ENCODE measurements at regions not wholly inside any gene's neighbourhood (a gene's known extent, or its start where the extent isn't known, plus 50 kb on each side); places are given as distances from the start of the nearest gene placed in this dataset.

DNA sequence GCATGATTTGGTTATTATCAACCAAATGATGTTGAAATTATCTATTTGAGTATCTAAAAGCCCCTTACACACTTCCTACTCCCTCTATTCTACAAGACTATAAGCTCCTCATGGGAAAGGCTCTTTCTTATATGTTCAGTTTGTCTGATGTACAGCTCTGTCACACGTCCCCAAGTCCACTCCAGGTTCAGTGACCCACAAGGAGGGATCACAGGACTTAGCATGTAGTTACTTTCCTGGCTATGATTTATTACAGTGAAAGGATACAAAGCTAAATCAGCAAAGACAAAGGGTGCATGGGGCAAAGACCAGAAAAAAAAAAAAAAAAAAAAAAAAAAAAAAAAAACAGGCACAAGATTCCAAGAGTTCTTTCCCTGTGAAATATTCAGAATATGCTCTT lies 125.6 kb upstream of the TMEM106B start:
- no peak for DNase-seq

DNA sequence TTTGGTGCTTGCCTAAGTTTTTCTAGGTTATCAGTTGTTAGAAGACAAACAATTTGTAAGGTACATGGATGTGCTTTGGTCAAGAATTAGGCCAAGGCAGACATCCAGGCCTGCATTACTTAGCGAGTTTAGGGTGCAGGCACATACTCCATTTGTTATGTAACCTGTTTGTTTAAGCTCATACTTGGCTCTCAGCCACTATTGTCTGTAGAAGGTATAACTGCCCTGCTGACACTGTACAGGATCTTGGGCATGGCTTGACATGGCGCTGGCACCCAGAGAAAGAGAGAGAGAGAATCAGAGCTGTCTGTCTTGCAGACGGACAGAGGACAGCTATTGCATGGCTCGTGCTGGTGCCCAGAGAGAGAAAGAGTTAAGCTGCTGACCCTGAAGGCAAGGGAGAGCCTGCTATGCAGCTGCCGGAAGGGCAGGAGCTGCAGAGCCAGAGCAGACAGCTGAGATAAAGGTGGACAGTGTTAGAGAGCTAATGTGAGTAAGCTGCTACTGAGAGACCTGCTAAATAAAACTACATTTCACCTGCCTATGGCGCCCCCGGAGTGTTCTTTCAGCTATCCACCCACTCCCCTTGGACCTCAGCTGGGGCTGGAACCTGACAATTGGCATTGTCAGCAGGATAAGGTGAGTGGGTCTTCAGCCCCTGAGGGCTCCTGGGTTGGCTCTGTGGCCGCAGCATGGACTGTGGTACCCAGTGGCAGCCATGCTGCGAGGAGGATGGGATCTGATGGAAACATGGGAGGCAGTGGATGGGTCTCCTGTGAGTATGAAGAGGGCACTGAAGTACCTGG lies 120.9 kb upstream of the TMEM106B start:
- DNase-seq = no peak

DNA sequence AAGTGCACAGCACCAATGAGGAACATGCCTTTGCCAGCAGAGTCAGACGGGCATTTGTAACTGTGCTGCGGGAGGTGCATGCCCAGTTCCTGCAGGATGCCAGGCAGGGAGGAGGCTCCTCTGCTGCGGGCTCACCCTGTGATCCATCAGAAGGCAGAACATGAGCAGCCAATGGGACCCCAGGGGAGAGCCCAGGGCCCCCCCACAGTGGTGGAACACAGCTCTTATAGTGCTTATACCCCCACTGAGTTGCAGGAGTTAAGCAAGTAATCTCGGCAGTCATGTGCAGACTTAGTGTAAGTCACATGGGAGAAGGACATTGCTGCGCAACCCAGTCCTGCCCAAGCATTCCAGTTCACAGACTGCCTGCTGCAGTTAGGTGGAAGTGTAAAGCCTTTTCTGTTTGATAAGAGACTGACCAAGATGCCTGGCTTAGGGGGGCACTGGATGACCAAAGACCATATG lies 120.3 kb upstream of the TMEM106B start:
- peak; percentile 25 for DNase-seq

DNA sequence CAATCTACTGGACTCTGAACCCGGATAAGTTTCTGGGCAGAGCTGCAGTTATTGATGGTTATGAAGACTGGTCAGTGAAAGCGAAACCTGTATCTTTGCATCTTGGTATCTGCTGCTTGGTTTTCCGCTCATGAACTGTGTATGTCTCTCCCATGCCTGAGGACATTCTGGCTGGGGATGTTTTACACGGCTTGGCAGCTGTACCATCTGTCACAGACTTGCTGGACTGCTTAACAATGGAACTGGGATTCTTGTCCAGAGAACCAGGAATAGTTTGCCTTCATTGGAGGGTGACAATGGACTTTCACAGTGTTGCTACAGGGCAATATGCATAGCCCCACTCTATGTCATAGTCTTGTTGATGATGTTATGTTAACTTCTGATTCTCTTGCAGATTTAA lies 119.9 kb upstream of the TMEM106B start:
- DNase-seq = no peak

DNA sequence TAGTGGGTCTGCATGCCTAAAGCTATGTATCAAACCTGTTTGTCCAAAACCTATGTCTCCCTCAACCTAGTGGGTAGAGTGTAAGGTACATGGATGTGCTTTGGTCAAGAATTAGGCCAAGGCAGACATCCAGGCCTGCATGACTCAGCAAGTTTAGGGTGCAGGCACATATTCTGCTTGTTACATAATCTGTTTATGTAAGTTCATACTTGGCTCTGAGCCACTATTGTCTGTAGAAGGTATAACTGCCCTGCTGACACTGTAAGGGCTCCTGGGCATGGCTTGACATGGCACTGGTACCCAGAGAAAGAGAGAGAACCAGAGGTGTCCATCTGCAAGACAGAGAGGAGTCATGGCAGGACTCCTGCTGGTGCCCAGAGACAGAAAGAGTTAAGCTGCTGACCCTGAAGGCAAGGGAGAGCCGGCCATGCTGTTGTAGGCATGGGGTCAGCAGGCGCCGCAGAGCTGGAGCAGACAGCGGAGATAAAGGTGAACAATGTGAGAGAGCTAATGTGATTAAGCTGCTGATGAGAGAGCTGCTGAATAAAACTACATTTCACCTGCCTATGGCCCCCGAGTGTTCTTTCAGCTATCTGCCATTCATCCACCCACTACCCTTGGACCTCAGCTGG lies 118.5 kb upstream of the TMEM106B start:
- no peak for DNase-seq

DNA sequence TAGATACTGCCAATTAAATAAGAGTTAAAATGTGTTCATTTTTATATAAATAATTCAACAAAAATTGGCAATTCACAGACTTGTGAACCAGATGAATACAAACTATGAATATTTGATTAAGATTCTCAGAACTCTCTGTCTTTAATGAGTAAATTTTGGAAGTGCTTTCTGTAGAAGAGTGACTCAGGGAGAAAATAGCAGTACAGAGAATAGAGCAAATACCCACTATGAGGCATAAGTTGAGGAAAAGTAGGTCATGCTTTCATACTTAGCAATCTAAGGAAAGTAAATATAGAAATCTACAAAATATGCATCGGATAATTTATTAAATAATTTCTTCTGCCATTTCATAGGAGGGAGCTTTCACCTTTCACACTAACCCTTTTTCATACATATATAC lies 117.7 kb upstream of the TMEM106B start:
- no peak for DNase-seq

DNA sequence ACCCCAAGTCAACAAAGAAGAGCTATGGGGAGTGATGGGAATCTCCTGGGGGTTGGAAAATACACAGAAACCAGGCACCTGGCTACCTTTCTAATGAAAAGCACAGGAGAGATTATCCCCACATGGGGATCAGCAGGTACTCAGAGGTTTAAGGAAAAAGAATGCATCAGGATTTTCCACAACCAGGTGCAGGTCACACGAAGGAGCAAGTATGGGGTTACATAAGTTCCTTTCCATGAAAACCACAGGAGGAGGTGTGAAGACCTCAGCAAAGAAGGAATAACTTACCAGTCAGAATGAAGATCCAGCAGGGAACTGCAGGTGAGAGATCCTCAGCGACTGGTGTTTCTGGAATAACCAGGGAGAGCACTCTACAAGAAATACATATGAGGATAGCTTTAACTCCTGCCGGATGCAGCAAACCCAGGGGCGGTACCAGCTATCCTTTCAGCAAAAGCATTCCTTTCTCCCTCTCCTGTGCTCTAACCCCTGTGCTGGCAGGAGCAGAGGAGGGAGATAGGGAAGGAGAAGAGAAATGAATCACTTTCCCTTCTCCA lies 116.7 kb upstream of the TMEM106B start:
- DNase-seq = no peak

DNA sequence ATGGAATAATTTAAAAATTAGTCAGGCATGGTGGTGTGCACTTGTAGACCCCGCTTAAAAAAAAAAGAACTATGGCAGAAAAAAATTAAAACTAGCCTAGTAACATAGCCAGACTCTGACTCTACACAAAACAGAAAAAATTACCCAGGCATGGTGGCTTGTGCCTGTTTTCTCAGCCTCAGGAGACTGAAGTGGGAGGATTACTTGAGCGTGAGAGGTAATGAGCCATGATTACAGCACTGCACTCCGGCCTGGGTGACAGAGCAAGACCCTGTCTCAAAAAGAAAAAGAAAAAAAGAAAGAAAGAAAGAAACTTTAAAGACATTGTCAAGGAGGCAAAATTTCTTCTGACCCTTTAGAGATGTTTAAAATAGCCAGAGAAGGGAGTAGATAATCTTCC lies 109.0 kb upstream of the TMEM106B start:
- DNase-seq = peak; percentile 63

DNA sequence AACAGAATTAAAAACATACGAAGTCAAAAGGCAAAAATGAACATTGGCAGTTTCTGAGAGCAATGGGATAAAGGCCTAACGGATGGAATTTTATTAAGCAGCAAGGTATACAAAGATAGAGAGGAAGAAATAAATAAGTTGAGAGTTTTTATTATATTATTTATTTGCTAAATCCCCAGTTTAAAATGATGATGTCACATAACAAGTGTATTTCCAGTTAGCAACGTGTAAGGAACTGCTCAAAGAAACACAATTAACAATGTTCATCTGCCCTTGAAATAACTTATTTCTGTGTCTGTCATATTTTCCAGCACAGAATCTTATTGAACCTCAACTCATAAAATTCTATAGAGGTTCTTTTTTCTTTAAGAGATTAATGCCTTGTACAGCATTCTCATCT lies 108.6 kb upstream of the TMEM106B start:
- no peak for DNase-seq

DNA sequence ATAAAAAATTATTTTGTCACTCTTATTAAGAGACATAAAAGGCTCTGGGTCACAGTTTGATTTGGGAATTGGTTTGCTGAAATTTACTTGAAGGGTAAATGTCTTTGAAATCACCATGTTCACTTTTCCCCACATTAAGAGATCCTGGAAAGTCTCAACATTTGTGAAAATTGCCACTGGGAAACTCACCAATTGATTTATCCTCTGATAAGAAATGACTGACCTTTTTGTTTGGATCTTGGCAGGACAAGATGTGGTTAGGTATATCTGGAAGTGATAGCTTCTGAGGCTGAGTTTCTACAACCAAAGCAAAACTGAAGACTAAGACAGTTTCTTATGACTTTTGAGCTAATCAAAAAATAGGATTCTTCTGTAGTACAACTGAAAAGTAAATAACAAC lies 107.1 kb upstream of the TMEM106B start:
- DNase-seq = no peak

DNA sequence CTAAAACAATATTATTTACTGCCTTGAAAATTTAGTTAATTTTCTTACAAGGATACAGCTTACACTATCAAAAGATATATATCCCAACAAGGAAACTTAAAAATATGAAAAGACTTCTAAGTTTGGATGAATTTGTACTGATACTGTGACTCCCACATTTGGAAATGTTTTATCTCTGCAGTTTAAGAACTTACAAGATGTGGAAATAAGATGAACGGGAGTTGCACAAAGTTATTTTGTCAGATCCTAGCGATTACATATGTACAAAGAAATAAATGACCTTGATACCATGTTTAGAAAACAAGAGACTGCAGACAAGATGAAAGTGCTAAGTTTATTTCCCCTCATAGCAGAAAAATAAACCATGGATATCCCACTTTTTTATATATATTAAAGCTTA lies 103.7 kb upstream of the TMEM106B start:
- no peak for DNase-seq

DNA sequence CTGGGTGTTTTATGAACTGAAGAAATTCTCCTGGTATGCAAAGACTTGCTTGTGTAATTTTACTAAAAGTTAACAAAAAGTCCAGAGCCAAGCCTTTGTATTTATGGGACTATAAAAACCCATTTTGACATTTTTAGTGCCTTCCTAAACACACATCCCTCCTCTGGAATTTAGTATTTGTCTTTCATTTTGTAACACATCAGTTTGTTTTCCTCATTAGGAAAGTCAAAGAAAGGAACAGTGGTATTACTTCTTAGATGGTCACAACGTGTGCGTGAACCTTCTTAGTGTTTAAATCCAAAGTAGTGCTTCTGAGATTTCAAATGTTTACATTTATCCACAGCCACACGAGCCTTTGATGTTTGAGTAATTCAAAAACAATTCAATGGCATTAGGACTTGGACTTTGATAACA lies 103.2 kb upstream of the TMEM106B start:
- DNase-seq = no peak

DNA sequence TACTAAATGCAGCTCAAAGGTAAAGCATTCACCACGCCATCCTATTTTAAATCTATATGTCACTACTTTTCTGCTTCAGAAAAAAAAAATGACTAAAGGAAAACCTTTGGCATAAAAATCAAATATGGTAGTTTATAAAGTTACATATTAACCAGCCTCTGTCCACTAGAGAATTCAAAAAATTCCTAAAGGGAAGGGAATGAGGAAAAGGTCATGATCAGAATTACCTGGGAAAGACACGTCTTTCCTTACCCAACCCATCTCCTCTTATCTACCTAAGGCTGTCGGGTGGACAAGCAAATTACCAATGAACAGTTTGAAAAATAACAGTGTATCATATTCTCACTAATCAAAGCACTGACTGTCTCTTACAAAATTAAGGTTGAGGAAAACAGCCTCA lies 100.7 kb upstream of the TMEM106B start:
- DNase-seq = no peak

DNA sequence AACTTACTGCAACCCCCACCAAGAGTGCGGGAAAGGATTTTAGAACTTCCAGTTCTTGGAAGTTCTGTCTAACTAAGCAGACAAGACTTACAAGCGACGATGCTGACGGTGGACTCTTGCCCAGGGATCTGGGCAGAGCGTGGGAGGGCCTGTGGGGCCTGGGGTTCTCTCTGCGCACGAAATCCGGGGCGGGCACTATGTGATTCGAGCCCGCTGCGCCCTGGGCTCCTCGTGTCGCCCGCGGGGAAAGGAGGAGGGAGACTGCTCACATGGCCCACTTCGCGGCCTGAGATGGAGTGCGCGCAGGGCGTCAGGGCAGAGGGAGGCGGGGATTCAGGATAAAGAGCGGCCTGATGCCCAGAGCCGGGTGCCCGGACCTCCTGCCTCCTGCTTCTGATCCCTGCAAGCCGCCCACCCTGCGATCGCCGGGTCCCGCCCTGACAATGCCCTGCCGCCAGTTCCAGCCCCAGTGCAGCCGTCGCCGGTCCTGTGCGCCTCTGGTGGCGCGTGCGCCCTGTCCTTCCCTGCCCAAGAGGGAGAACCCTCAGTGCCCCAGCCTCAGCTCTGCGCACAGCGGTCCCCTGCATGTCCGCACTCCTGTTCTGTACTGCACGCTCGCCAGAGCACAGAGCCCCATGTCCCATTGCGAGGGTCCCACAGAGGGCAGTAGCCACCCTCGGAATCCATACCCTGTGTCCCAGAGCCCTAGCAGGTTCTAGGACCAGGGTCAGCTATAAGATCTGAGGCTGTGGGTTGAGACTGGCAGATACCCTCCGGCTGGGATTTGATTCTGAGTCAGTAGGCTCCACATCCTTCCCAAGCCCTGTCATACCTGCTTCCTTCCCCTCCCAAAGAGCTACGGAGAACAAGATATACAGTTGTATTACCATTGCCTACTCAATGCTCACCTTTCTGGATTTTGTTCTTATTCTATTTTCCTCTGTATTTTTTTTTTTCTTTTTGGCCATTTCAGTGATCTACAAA lies 99.4 kb upstream of the TMEM106B start:
- peak; percentile 85 for DNase-seq

DNA sequence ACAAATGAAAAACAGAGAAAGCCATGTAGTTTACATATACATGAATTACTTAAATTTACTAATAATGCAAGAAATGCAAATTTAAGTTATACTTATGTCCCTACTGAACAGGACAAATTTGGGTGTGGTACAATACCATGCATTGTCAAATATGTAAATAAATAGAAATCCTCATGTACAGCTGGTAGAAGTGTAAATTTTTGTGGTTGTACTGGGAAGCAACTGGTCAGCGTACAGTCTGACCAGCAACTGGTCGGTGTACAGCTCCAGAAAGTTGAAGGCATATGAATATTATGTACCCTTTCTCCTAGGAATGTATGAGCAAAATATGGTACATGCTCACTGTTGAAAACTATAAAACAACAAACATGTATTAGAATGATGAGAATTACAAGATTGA lies 93.9 kb upstream of the TMEM106B start:
- DNase-seq = no peak

DNA sequence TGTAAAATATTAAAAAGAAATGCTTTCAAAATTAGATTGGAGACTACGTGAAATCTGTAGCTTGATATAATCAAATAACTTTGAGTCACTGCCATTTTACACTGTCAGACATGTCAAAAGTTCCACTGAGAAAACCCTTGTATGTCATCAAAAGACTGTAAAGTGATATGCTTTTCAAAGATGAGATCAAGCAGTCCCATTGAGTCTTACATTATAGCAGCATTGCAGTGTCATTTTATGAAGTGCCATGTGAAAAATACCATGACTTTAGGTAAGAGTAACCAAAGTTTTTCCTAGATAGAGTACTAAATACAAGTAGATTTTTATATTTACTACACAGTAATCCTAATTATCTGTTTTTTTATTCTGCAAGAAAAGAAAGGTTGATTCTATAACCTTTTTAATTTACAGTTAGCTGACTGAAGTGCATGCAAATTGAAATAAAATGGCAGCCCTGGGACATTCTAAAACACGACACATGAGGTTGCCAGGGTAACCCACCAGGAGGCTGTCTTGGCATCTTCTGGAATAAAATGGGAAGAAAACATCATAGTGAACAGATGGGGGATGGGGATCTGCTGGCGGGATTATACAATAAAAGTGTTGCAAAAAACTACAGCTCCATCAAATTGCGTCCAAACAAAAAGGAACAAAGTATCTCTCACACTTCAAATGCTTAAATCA lies 91.3 kb upstream of the TMEM106B start:
- peak; percentile 62 for DNase-seq

DNA sequence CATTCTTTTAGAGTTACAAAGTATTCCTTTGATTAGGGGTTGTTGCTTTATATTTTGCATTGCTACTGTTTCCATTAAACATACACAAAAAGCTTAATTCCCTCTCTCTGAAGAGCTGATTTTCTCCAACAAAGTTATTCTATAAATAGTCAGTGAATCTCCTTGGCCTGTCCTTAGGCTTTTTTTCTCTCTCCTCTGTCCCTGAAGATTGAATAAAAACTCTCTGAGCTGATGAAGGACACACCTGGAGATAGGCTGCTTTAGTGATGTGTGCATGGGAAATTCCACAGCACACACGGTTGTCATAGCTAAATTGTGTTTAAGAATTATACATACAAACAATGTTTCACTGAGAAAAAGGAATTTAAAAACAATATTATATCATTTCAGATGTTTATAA lies 90.5 kb upstream of the TMEM106B start:
- DNase-seq = no peak

DNA sequence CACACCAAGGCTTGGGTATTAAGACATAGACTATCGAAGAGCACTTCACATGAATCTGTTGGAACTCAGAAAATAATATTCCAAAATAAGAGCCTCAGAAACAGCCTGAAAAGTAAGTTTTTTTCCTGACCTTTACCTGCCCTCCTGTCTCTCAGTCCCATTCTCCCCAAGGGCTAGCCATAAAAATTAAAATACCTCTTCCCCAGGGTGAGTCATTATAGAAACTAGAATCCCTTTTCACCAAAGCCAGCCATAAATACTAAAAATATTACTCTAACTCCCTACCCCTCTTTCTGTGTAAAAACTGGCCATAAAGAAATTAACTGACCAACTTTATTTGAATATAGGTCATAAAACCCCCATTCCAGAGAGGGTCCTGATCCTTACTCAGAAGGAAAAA lies 87.9 kb upstream of the TMEM106B start:
- DNase-seq = no peak

DNA sequence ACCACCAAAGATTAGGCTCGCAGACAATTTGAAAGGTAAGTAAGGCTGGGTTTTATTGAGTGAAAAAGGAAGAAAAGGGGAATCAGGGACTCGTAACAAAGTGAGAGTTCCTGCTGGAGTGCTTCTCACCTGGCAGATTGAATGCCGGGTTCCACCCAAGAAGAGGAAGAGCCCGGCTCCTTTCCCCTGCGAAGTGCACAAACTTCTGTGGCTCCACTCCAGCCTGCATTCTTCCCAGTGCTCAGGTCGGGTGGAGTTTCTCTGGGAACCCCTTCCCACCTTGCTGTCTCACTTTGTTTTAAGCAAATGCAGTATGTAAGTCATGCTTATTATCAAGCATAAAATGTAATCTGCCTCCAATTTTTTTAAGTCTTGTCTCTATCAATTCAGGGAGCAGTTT lies 87.1 kb upstream of the TMEM106B start:
- DNase-seq = no peak

DNA sequence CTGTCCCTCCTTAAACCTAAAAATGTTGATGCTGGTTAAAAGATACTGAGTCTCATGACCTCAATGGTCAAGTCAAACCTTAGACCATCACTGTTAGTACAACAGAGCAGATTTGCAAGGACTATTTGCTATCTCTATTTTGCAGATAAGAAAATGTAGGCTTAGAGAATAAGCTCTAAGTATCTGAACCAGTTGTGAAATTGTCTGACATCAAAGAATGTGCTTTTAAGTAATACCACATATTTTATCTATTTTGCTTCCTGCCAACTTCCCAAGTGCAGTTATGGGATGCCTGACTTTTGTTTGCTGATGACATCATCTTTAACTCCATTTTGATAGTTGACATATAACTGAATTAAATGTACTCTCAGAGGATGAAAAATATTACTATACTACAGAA lies 83.6 kb upstream of the TMEM106B start:
- DNase-seq = no peak

DNA sequence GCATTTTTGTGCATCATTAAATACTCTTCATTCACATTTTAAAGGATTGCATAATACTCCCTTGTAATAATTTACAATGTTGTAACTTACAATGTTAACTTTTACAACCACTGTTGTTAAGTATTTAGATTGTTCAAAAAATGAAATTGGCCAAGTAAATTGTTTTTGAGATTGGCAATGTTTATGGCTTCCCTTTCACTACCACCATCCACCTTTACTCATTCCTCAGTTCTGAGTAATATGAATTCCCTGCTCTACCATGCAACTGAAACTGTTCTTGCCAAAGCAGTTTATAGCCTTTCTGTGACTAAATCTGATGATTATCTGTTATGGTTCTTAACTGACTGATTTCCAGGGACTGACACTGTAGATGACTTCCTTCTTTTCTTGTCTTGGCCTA lies 80.5 kb upstream of the TMEM106B start:
- no peak for DNase-seq

DNA sequence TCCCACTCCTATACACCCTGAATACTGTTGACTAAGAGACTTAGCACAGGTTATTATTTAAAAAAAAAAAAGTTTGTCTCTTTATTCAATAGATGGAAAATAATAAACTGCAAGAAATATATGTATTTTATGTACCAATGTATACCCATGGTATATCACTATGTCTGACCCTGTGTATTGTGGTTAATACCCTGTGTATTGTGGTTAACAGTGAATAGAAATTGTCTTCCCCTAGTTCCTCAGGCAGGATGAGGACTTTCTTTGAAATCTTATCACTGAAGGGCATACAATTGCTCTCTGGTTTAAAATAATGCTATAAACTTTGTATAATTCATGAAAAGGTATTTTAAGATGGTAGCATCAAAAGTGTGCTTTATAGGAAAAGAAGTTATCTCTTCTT lies 80.0 kb upstream of the TMEM106B start:
- no peak for DNase-seq

DNA sequence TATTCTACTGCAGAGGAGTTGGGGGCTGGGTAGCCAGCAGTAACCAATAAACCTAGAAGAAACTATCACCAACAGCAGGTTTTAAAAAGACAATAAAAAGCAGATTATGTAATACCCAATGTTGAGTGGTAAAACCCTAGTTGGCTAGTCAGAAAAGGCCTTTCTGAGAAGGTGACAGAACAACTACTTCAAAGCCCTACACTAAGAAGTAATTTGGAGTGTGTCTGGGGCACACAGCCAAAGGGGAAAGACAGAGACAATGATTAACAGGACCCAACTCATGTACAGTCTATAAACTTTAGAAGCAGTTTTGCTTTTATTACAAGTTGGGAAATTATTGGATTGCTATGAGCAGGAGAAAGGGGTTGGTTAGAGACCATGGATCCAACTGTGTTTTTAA lies 77.2 kb upstream of the TMEM106B start:
- no peak for DNase-seq

All from eye (tissue), 1 donor.